ENCODE measurements at regions not wholly inside any gene's neighbourhood (a gene's known extent, or its start where the extent isn't known, plus 50 kb on each side); places are given as distances from the start of the nearest gene placed in this dataset.

DNA sequence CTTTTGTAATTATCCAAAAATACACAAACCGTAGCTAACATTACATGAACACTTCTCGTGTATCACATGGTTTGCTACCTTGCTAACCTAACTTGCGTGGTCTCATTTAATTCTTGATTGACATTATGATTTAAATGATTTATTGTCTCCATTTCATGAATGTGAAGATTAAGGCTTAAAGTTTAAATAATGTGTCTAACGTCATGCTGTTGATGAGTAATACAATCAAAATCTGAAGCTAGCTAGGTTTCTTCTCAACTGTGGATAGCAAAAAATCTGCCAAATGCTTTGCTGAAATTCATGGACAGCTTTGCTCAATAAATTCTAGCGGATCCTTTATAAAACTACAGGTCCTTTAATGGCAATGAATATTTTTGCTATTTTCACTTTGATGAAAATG is 274.1 kb upstream of the MC4R start:
- ATAC-seq (ENCODE audit: low read depth) (no peak), DNase-seq (no peak)
- H4K5ac ChIP-seq (ENCODE audit: low read depth, low read length), result no peak overlapping the region
- no peak overlapping the region for H2AFZ ChIP-seq (replicated peaks; ENCODE audit: low read length, poor library complexity)
- H4K91ac ChIP-seq (ENCODE audit: insufficient read depth, low read depth, low read length), result no peak overlapping the region
- H3K9me3 ChIP-seq (ENCODE audit: control insufficient read depth, insufficient read depth, low read length), result no peaks in the 10 kb centered on the region
- H3K79me1 ChIP-seq (ENCODE audit: low read depth in 1 of 2, low read length in 2 of 2), result no peaks in the 10 kb centered on the region
- no peaks in the 10 kb centered on the region for H3K4me1 ChIP-seq (ENCODE audit: control insufficient read depth, insufficient read depth, low read length)
- no peak overlapping the region for H3K4me2 ChIP-seq (ENCODE audit: low read depth, low read length)
- no TSS peak for BruUV-seq (replicated peaks)
- TF ChIP-seq RAD21 (IDR thresholded peaks at IDR 0.05; ENCODE audit: low read length), result no peak
- TF ChIP-seq RCOR1 (IDR thresholded peaks at IDR 0.05; ENCODE audit: insufficient replicate concordance, low read length), result no peak
- TF ChIP-seq CEBPB (IDR thresholded peaks at IDR 0.05; ENCODE audit: low read depth, low read length), result no peak
- no peak for TF ChIP-seq FOS (IDR thresholded peaks at IDR 0.05; ENCODE audit: low read depth, low read length)
- TF ChIP-seq, protein P1, sequence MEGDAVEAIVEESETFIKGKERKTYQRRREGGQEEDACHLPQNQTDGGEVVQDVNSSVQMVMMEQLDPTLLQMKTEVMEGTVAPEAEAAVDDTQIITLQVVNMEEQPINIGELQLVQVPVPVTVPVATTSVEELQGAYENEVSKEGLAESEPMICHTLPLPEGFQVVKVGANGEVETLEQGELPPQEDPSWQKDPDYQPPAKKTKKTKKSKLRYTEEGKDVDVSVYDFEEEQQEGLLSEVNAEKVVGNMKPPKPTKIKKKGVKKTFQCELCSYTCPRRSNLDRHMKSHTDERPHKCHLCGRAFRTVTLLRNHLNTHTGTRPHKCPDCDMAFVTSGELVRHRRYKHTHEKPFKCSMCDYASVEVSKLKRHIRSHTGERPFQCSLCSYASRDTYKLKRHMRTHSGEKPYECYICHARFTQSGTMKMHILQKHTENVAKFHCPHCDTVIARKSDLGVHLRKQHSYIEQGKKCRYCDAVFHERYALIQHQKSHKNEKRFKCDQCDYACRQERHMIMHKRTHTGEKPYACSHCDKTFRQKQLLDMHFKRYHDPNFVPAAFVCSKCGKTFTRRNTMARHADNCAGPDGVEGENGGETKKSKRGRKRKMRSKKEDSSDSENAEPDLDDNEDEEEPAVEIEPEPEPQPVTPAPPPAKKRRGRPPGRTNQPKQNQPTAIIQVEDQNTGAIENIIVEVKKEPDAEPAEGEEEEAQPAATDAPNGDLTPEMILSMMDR (conservative IDR thresholded peaks at IDR 0.05; ENCODE audit: low read depth, low read length), result no peak
- TF ChIP-seq, protein P2, sequence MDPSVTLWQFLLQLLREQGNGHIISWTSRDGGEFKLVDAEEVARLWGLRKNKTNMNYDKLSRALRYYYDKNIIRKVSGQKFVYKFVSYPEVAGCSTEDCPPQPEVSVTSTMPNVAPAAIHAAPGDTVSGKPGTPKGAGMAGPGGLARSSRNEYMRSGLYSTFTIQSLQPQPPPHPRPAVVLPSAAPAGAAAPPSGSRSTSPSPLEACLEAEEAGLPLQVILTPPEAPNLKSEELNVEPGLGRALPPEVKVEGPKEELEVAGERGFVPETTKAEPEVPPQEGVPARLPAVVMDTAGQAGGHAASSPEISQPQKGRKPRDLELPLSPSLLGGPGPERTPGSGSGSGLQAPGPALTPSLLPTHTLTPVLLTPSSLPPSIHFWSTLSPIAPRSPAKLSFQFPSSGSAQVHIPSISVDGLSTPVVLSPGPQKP (IDR thresholded peaks at IDR 0.05; ENCODE audit: borderline replicate concordance, low read depth, low read length), result no peak
- no peak for TF ChIP-seq BHLHE40 (IDR thresholded peaks at IDR 0.05; ENCODE audit: low read depth, low read length)
- no peak for TF ChIP-seq MAZ (IDR thresholded peaks at IDR 0.05; ENCODE audit: borderline replicate concordance, low read depth, low read length)
- TF ChIP-seq CHD1 (IDR thresholded peaks at IDR 0.05; ENCODE audit: low read depth, low read length), result no peak
- TF ChIP-seq, protein P3, sequence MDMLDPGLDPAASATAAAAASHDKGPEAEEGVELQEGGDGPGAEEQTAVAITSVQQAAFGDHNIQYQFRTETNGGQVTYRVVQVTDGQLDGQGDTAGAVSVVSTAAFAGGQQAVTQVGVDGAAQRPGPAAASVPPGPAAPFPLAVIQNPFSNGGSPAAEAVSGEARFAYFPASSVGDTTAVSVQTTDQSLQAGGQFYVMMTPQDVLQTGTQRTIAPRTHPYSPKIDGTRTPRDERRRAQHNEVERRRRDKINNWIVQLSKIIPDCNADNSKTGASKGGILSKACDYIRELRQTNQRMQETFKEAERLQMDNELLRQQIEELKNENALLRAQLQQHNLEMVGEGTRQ (IDR thresholded peaks at IDR 0.05; ENCODE audit: low read depth, low read length), result no peak
- no peak for TF ChIP-seq RFX5 (IDR thresholded peaks at IDR 0.05; ENCODE audit: low read depth, low read length)
- no peak overlapping the region for H3K27ac ChIP-seq (ENCODE audit: insufficient read depth, low read length)
- H3K4me3 ChIP-seq (ENCODE audit: insufficient read depth, low read depth, low read length), result no peak overlapping the region
- H2AK5ac ChIP-seq (ENCODE audit: low read depth, low read length), result no peak overlapping the region
- no peaks in the 10 kb centered on the region for H3K9me1 ChIP-seq (ENCODE audit: insufficient read depth, low read length)
- in situ Hi-C loops (cut with MboI; ENCODE audit: low sequenced_read_pairs), result no loop called here
- no peak overlapping the region for H3K18ac ChIP-seq (ENCODE audit: low read depth, low read length)
- H2BK120ac ChIP-seq (ENCODE audit: low read depth, low read length), result no peak overlapping the region
- H3K36me3 ChIP-seq (ENCODE audit: control insufficient read depth, insufficient read depth, low read length), result no peaks in the 10 kb centered on the region
- no CpG with 5 or more reads among the region's 5 CpGs for WGBS, 2 experiments (ENCODE audit: extremely low coverage in 2 of 2, insufficient read length in 1 of 2)
- no peak overlapping the region for H2BK20ac ChIP-seq (ENCODE audit: low read depth, low read length)
- H3K23ac ChIP-seq (ENCODE audit: low read depth, low read length), result no peak overlapping the region
- no peak overlapping the region for H2BK15ac ChIP-seq (ENCODE audit: low read depth, low read length)
- no peak overlapping the region for H2BK5ac ChIP-seq (ENCODE audit: low read depth, low read length, poor library complexity, severe bottlenecking)
- no peak overlapping the region for H3K56ac ChIP-seq (ENCODE audit: extremely low read depth, insufficient read depth, low read length)
- intact Hi-C loops (cut with micrococcal nuclease), result no loop called here
- no peaks in the 10 kb centered on the region for H3K27me3 ChIP-seq (ENCODE audit: control insufficient read depth, insufficient read depth, low read length)
- dilution Hi-C loops (cut with HindIII; ENCODE audit: low sequenced_read_pairs, unreplicated experiment), result no loop called here
- no peak overlapping the region for H3K4ac ChIP-seq (ENCODE audit: low read depth, low read length)
- no peaks in the 10 kb centered on the region for H4K20me1 ChIP-seq (ENCODE audit: insufficient read depth, low read length)
- no peak overlapping the region for H3K14ac ChIP-seq (replicated peaks; ENCODE audit: low read depth, low read length)
- POLR2A ChIA-PET (ENCODE audit: unreplicated experiment), result no interaction called here
- CTCF ChIA-PET, result no interaction called here
- H3K9ac ChIP-seq (ENCODE audit: low read depth, low read length), result no peak overlapping the region
- no peak overlapping the region for H2AK9ac ChIP-seq (replicated peaks; ENCODE audit: low read depth, low read length, poor library complexity)
- H4K8ac ChIP-seq (ENCODE audit: low read depth in 2 of 2, low read length in 2 of 2), result no peak overlapping the region

Data from IMR-90 (cell line).